GM19455 (cell line): ENCODE measurements at regions not wholly inside any gene's neighbourhood (a gene's known extent, or its start where the extent isn't known, plus 50 kb on each side); places are given as distances from the start of the nearest gene placed in this dataset.

Source experiments
- ATAC-seq: cut with Tn5 transposase; IDR thresholded peaks from one replicate; pipeline ENCODE4 v1.9.1; 2021; ENCODE audit not compliant: unreplicated experiment

DNA sequence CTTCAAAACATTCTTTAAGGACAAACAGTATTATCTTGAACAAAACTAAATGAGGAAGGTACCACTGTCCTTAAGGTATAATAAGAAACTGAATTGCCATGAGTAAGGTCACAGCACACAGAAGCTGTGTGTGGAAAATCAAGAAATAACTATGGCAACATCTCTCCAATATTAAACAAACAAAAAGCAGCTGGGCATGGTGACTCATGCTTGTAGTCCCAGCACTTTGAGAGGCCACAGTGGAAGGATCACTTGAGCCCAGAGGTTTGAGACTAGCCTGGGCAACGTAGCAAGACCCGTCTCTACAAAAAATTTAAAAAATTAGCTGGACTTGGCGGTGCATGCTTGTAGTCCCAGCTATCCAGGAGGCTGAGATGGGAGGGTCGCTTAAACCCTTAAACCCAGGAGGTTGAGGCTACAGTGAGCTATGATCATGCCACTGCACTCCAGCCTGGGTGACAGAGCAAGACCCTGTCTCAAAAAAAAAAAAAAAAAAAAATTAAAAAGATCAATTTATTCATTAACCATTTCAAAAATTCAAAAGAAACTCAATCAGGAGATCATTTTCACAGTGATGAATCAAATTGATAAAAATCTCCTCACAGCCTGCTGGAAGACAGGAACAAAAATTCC, 195.4 kb downstream of the SKIDA1 start:
- ATAC-seq: no peak

DNA sequence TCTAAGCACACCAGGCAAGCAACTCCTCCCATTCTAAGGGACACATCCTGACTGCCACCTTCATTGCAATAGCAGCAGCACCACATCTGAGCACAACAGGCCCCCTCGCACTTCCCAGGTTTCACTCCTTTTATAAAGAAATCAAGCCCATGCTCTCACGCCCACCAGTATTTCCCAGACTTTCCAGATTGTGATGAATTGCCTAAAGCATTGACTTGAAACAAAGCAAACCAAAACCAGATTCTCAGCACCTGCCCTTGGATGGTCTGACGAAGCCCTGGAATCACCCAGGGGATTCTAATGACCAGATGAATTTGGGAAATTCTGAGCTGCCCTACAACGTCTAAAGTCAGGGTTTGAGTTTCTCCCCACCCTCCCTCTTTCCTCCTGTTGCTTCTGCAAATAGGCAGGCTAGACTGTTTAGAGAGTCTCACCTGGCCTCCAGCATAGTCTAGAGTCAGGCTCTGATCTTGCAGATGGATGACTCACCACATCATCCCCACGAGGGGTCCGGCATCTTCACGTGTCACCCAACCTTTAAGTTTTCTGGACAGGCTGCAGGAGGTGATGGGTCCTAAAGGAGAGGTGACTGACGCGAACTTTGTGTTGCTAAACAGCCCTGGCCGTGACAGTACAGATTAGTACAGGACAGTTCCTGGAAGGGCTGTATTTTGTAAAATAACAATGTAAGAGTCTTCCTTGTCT, 198.0 kb downstream of the SKIDA1 start:
- ATAC-seq: no peak

DNA sequence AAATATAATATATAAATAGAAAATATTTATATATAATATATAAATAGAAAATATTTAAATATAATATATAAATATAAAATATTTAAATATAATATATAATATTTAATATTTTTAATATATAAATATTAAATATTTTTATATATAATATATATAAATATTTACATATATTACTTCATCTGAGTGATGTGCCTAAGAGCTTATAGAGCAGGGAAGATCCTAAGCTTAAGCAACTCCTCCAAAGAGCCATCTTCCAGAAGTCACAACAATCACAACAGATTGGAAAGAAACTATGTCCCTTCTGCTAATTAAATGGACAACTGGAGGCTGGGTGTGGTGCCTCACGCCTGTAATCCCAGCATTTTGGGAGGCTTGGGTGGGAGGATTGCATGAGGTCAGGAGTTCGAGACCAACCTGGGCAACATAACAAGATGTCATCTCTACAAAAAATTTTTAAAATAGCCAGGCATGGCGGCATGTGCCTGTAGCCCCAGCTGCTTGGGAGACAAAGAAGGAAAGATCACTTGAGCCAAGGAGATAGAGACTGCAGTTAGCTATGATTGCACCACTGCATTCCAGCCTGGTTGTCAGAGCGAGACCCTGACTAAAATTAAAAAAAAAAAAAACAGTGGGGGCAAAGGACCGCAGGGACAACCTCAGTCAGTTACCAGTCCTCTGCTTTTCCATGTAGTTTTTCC, 198.7 kb downstream of the SKIDA1 start:
- ATAC-seq: no peak

DNA sequence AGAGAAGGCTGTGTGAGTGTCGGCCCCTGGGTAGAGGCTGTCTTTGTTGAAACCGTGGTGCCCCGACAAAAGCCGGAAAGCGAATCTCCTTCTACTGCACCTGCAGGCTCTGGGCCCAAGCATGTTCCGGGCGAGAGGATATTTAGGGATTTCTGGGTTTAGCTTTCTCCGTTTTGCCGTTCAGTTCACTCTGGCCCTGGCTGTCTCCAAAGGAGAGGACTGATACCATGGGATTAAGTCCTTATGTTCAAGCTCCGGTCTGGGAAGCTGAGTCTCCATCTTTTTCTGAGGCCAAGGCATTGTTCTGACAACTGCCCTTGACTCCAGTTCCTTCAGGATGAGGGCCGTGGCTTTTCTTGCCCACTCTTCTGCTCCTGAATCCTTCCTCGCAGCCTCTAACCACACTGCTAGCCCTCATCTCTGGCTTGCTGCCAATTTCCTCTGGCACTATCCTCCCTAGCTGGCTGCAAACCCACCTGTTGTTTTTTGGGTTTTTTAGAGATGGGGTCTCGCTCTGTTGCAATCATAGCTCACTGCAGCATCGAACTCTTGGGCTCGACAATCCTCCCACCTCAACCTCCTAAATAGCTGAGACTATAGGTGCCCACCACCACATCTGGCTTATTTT, 206.8 kb downstream of the SKIDA1 start:
- ATAC-seq: no peak

DNA sequence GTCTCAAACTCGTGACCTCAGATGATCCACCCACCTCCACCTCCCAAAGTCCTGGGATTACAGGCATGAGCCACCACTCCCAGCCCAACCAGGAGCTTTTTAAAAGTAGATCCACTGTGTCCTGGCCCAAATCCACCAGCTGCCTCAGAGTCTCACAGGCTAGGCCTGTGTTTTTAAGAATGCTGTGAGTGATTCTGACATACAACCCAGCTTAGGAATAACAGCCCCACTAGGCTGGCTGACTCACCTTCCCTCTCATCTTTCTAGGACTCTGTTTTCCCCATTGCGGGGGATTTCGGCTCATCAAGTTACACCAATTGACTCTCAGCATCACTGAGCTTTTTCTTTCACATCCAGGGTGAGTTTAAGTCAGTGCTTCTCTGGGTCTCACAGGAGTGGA, 207.6 kb downstream of the SKIDA1 start:
- ATAC-seq: no peak

DNA sequence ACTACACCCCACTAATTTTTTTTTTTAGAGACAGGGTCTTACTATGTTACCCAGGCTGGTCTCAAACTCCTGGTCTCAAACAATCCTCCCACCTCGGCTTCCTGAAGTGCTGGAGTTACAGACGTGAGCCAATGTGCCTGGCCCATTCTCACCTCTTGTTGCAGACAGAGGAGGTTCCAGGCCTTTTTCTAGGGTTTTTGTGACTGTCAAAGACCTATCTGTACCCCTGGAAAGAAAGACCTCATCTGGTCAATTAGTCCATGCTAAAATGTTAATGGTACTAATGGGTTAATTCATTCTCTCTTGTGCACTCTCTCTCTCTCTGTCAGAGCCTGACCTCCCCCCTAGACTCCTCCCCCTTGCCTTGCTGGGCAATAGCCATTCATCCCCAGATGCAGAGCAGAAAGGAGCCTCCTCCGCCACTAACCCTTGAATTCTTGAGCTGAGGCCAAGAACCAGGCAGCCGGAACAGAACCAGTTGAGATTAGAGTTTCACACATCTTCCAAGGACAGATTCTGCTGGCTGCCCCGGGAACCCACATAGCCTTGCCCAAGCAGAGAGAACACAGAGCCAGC, 209.7 kb downstream of the SKIDA1 start:
- ATAC-seq: no peak

DNA sequence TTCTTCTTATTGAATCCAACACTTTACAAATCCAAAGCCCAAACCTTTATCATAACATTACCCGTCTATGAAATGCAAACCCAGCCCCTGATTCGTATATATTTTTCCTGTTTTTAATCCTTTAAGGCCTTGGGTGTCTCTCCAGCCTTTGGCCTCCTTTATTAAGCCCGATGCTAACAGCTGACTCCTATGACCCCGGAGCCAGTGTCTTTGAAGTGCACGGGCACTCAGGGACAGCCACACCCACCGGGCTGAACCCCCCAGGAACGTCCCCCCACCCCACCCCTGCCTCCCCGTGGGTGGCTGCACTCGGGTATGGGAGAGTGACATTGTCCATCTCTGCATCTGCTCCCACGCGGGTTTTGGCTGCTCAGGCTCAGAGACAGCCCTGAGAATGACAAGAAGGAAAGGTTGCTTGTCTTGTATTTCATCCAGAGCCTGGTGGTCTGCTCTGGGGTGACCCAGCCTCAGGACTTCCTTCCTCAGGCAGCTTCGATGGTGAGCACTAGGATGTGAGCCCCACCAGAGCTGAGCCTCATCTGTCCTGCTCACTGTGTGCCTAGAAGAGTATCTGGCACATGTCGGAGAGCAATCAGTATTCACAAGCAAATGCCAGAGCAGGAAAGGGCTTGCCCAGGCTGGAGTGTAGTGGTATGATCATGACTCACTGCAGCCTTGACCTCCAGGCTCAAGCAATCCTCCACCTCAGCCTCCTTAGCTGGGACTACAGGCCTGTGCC, 210.4 kb downstream of the SKIDA1 start:
- no peak for ATAC-seq

DNA sequence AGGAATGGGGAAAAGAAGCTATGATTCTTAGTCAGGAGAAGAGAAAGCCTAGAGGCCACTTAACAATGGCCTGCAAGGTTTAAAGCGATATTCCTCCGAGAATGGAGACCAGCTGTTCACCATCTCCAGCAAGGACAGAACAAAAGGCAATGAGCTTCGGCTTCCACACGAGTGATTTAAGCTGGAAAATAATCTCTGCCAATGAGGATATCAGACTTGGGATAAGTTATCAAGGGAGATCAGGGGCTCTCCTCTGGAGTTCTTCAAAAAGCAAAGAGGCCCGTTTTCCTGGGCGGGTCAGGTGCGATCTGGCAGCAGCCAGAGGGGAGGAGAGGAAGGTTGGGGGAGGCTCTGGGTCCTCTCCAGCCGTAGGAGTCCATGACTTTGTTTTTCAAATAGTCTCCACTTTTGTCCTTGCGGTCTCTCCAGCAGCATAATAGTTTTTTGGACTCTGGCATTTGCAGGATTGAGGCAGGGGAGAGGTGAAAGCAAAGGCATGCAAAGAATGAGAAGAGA, 211.3 kb downstream of the SKIDA1 start:
- no peak for ATAC-seq

DNA sequence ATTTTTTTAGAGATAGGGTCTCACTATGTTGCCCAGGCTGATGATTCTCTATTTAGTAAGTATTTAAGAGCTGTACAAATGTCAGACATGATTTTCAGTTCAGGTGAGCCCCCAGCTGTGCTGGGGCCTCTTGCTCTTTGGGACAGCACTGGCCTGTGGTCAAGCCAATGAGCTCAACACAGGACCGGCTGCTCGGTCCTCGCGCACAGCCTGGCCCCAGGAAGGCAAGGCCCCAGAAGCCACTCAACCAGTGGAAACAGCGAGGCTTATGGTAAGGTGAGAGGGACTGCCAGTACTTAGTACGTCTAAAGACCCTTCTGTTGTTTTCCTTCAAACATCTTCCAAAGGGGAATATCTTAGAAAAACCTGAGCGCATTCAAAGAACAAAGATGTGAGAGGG, 211.8 kb downstream of the SKIDA1 start:
- no peak for ATAC-seq

DNA sequence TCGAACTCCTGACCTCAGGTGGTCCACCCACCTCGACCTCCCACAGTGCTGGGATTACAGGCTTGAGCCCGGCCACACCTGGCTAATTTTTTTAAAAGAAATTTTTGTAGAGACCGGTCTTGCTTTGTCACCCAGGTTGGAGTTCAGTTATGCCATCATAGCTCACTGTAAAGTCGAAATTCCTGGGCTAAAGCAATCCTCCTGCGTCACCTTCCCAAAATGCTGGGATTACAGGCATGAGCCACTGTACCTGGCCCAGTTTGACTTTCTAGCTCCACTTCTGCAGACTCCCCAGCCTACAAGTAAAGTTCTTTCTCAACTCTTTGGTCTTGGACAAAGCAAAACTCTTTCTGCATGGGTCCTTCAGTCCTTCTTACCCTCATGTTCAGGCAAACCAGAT, 214.1 kb downstream of the SKIDA1 start:
- ATAC-seq: no peak

DNA sequence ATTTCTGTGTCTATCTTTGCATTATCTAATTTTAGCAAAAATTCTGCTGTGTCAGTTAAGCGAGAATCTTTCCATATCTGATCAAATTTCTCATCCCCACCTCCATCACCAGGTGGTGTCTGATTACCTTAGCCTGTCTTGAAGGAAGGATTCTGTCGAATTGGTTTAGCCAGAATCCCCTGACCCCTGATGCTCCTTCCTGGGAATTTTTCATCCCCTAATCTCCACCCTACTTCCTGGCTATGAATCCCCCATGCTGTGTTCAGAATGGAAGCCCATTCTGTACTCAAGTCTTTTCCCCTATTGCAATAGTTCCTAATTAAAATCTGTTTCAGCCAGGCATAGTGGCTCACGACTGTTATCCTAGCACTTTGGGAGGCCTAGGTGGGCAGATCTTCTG, 216.1 kb downstream of the SKIDA1 start:
- ATAC-seq: no peak

DNA sequence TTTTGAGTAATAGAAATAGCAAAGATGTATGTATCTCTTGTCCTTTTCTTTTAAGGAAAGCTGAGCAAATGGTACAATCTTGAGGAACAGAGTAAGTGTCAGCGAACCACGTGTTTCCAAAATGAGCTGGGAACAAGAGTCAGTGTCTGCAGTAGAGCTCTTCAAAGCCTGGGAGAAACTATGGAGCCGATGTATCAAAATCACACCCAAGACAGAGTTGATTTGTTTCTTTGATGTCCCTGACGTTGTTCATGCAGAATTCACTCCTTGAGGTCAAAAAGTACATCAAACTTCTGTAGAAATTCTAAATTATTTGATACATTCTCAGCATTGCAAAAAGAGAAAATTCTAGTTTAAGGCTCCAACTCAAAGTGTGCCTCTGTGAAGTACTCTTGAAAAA, 216.5 kb downstream of the SKIDA1 start:
- ATAC-seq: no peak

DNA sequence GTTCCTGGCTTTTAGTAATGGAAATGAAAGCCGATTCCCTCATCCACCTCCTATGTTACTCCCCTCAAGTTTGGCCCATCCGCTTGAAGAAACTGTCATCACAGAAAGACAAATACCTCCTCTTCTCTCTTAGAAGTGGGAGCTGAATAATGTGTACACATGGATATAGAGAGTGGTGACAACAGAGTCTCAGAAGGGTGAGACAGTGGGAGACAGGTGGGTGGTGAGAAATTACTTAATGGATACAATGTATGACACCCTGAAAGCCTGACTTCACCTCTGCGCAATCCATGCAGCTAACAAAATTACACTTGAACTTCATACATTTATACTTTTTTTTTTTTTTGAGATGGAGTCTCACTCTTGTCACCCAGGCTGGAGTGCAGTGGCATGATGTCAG, 217.5 kb downstream of the SKIDA1 start:
- no peak for ATAC-seq

DNA sequence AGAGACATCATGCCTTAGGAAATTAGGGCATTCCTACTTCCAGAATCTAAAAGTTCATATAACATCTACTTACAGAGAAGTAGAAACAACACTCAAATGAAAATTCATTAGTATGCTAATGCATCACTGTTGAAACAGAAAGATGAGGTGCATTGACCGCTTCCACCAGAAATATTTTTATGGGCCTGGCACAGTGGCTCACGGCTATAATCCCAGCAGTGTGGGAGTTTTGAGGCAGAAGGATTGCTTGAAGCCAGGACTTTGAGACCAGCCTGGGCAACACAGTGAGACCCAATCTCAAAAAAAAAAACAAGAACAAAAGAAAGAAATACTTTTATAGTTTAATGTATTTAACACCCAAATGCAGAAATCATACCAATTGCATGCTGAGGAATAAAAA, 220.9 kb downstream of the SKIDA1 start:
- ATAC-seq: no peak

DNA sequence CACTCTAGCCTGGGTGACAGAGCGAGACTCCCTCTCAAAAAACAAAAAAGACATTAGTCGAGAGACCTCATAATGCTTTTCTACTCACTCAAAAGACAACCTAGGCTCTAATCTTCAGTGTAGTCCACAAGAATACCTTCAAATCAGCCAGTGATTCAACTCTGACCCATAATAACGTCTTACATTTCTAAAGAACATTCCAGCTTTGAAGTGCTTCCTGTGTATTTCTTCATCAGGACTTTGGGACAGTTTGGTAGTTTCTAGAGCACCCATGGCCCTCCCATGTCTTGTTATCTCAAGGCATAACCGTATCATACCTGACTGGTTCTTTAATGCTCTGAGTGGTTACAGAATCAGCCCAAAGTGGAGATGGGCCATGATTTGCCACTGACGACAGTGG, 221.3 kb downstream of the SKIDA1 start:
- ATAC-seq: no peak

DNA sequence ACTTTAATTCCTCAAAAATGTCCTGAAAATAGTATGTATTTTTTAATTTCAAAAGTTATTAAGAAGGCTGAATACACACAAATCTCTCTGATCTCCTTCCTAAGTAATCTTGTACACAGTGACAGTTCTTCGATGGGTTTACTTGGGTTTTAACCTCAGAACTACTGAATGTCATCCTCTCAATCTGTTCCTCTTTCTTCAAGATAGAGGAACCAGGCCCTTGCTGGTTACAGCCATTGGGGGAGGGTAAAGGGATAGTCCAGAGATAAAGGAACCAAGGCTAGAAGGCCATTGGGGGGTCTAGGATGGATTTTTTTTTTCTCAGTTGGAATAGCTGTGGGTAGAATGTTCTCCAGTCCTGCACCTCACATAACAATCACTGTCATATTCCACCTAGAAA, 224.9 kb downstream of the SKIDA1 start:
- no peak for ATAC-seq

DNA sequence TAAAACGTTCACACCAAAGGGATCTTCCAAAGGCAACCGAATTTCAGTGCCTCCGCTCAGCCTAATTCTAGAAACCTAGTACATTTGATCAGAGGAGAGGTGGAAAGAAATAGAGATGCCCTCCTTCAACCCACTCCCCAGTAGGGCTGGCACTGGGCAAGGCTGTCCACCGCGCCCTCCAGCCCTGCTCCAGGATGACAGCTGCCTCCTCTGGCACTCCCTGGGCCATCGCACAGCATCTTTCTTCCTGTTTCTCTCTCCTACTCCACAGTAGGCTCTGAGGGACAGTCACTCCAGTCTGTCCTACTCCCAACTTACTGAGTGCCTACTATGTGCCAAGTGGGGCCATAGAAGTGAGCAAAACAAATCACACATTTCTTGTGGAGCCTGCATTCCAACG, 226.2 kb downstream of the SKIDA1 start:
- ATAC-seq: no peak

DNA sequence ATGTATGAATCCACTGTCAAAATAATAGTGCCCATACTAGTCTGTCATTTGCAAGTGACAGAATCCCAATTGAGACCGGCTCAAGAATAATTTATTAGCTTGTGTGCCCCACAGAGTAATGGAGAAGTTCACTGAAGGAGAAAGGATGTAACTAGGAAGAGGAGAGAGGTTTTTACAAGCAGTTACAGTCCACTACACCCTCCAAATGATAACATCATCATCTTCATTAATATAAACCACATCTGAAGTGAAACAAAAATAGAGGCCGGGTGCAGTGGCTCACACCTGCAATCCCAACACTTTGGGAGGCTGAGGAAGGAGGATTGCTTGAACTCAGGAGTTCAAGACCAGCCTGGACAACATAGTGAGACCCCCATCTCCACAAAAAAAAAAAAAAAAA, 226.8 kb downstream of the SKIDA1 start:
- ATAC-seq: no peak

DNA sequence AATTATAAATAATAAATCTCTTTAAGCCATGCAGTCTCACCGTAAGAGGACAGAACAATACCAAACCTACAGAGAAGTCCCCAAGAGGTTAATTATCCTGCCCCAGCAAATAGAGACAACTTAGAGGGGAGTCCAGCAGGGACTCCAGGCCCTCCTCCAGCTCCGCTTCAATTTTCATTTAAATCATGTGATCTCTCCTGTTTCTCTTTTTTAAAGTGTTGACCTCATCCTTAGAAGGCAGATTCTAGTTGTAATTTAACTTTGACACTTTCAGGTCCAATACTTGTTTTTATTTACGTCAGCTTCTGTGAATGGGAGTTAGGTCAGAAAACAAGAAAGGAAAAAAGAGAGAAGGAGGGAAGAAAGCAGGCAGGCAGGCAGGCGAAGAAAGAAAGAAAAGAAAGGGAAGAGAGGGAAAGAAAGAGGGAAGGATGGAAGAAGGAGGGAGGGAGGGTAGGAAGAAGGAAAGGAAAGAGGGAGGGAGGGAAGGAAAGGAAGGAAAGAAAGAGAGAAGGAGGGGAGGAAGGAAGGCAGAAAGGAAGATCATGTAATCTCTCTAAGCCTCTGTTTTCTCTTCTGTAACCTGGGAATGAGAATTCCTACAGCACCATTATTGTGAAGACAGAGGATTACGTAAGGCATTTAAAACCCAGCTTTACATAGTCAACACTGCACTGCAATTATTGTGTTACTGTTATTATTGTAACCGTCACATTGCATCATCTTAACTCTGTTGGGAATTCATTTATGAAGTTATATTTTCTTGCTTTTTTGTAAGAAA, 227.7 kb downstream of the SKIDA1 start:
- no peak for ATAC-seq
